Neural progenitor cell (in vitro differentiated cells): ENCODE measurements at regions not wholly inside any gene's neighbourhood (a gene's known extent, or its start where the extent isn't known, plus 50 kb on each side); places are given as distances from the start of the nearest gene placed in this dataset.

ENCODE experiments used
- CTCF ChIP-seq: fragments of 200-600 bp; sonication (generic); IDR thresholded peaks from 2 replicates; pipeline ENCODE4 v1.5.1; 2017; ENCODE audit warnings: antibody characterized with exemption, mild to moderate bottlenecking
- EZH2 ChIP-seq: fragments of 200-600 bp; sonication (generic); IDR thresholded peaks from 2 replicates; pipeline ENCODE4 v1.6.1; 2017; ENCODE audit warnings: antibody characterized with exemption, mild to moderate bottlenecking, moderate library complexity
- EZH2phosphoT487 ChIP-seq: fragments of 200-600 bp; sonication (generic); IDR thresholded peaks from 2 replicates; pipeline ENCODE4 v1.6.1; 2017; ENCODE audit warnings: antibody characterized with exemption

- TF ChIP-seq CTCF (no peak), EZH2phosphoT487 (no peak), EZH2 (no peak)
These were observed 724.8 kb upstream of the RIOK2 start for GRCh38 chr5:97907646-97908400.
